GM18511 (cell line): ENCODE measurements at regions not wholly inside any gene's neighbourhood (a gene's known extent, or its start where the extent isn't known, plus 50 kb on each side); places are given as distances from the start of the nearest gene placed in this dataset.

Experiments used
- ATAC-seq: cut with Tn5 transposase; IDR thresholded peaks from one replicate; pipeline ENCODE4 v1.9.1; 2021; ENCODE audit warnings: mild to moderate bottlenecking, moderate library complexity; ENCODE audit not compliant: unreplicated experiment

DNA sequence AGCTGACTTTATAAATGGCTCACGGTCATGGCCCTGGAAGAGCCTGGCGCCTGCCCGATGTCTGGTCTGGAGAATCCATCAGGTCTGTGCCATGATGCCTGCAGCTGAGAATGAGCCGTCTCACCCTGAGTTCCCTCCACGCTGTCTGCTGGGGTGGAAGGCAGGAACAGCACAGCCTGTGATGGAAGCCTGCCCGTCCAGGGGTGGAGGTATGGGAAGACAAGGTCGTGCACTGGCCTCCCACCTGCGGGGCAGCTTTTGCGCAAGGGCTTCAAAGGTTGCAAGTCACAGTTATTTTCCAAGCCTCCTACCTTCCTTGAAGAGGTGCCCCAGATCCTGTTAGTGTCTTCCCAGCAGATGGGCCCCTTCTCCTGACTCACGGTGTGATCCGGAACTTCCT, 275.5 kb downstream of the FAM43A start:
- no peak for ATAC-seq

DNA sequence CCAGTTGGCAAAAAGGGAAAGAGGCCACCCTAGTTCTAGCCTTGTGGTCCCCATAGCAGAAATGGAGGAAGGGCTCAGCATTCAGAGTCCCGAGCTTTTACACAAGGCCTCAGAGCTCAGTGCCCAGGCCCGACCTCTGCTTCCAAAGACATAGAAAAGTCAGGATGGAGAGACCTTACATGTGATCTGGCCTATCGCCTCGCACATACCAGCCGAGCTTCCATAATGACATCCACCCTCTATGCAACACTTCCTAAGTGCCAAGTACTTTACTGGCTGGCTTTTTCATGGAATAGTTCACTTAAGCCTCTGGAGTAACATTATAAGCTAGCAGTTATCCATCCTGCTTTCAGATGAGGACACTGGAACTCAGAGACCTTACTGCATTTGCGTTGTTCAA, 275.9 kb downstream of the FAM43A start:
- ATAC-seq: no peak

- ATAC-seq: no peak
Measured at GRCh38 chr3:194962056-194962455, 276.4 kb downstream of the FAM43A start.

GRCh38 chr3:194964809-194965208, 279.1 kb downstream of the FAM43A start:
- ATAC-seq: no peak

GRCh38 chr3:194967151-194968117, 281.8 kb downstream of the FAM43A start:
- ATAC-seq: no peak

DNA sequence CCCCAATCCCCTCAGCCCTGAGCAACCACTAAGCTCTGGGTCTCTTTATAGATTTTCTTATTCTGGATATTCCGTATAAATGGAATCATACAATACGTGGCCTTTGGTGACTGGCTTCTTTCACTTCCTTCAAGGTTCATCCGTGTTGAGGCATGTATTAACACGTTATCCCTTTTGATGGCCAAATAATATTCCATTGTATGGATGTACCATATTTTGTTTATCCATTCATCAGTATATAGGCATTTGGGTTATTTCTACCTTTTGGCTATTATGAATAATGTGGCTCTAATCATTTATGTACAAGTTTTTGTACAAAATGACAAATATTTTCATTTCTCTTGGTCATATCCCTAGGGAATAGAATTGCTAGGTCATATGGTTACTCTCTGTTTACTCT, 284.4 kb downstream of the FAM43A start:
- ATAC-seq: no peak

DNA sequence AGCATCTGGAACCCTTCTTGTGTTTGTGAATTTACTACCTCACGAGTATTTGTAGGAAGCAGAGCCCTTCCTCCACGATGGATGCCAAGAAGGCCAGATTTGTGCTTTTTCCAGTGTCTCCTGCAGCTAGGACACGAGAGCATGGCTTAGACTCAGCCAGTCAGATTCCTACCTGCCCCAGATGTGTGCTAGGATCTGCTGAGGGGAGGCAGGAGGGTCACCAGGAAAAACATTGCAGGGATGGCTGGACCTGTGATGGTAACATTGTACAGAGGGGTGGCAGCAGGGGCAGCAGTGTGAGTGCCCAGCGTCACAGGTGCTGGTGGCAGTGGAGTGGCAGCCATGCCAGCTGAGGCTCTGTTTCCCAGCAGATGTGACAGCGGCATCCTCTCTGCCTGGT, 285.3 kb downstream of the FAM43A start:
- ATAC-seq: no peak

- ATAC-seq: no peak
Measured at GRCh38 chr3:194971965-194972364, 286.3 kb downstream of the FAM43A start.

DNA sequence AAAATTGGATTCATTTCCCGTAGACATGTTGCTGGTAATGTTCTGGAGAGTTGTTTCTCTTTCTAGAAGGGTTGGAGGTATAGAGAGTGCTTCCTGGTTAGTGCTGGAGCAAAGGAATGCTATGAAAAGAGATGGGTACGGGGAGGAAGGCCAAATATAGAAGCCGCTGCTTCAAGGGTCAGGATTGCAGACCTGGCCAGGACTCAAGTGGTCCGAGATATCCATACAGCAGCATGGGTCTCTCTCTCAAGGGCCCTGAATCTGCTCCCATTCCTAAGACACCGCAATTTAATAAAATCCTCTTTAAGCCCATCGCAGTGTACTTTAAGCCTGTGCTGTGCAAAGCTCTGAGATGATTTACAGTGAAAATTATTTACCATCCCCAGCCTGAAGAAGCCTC, 287.0 kb downstream of the FAM43A start:
- ATAC-seq: no peak

- ATAC-seq: no peak
Measured at GRCh38 chr3:194973366-194974000, 287.8 kb downstream of the FAM43A start.

DNA sequence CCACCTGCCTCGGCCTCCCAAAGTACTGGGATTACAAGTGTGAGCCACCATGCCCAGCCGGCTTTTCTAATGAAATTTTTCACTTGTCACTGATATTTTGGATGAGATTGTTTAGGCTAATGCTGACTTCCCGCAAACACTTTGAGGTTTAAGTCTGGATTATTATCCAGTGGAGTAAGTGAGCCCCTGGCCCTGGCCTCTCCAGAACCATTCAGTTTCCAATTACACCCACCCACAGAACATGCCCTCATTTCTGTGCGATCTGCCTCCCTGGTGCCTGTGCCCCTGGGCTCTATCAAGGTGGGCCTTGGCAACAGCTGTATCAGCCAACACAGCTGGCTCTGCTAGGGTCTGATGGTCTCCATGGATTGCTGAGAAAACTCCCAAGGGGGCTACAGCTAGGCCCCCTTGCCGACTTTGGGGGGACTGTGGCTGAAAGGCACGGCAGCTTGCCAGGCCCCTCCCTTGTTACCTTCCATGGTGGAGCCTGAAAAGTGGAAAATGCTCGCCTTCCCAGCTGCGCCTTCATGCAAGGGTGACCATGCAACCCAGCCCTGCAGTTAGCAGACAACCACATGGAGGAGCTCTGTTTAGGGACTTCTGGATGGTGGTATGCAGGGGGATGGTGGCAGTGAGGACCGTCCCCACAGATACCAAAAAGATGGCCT, 288.9 kb downstream of the FAM43A start:
- no peak for ATAC-seq

DNA sequence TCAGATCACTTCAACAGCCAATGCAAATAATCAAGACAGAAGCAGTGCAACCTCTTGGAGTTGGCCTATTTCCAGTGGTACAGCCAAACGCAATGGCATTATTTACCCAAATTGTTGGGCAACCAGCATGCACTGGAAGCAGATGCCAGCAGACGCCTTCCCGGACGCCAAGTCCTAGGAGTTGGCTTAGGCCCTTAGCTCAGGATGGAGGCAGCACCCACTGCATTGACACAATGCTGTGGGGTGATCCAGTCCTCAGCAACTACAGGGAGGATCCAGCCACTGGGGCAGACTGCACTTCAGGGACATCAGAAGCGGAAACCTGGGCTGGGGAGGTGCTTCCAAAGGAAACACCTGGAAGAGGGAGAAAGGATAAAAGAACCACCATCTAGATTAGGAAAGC, 290.4 kb downstream of the FAM43A start:
- no peak for ATAC-seq

DNA sequence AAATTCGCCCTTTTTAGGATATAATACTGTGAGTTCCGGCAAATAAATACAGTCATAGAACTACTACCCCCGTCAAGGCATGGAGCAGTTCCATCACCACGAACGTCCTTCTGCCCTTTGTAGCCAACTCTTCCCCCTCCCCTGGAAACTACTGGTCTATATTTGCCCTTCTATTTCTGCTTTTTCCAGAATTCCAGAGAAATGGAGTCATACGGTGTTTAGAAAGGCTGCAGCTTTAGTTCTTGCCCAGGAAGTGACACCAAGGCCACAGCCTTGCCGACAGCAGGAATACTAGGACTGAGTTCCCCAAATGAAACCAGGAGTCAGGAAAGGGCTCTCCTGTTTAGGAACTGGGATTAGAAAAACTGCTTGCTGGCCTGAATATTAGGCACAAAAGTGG, 291.2 kb downstream of the FAM43A start:
- ATAC-seq: no peak

DNA sequence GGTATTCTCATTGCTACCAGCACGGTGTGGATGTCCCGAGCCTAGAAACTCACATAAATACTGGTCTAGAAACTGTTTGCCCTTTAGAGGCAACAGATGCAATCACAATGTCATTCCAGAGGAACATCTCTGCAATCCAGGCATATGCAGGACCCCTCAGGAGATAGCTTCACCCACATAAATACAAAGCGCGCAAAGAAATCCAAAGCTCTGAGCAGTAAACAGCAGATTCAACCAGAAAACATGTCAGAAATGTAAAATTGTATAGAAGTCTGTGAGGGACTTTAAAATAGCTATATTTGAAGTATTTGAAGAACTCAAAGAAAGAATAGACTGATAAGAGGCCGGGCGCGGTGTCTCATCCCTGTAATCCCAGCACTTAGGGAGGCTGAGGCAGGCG, 291.7 kb downstream of the FAM43A start:
- no peak for ATAC-seq

DNA sequence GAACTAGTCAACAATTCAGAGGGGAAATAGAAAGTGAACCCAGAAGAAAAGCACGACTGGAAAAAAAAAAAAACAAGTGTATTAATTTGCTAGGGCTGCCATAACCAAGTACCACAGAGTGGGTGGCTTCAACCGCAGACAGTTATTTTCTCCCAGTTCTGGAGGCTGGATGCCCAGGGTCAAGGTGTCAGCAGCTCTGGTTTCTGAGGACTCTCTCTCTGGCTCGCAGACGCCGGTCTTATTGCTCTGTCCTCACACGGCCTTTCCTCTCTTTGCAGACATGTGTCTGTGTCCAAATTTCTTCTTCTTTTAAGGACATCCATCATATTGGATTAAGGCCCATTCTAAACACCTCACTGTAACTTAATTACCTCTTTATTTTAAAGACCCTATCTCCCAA, 291.8 kb downstream of the XXYLT1 start:
- no peak for ATAC-seq

GRCh38 chr3:194982472-194982871, 288.5 kb downstream of the XXYLT1 start:
- ATAC-seq: no peak

- ATAC-seq: no peak
Measured at GRCh38 chr3:194983121-194983520, 287.8 kb downstream of the XXYLT1 start.

- ATAC-seq: no peak
Measured at GRCh38 chr3:194983620-194984019, 287.3 kb downstream of the XXYLT1 start.

GRCh38 chr3:194984066-194984465, 286.9 kb downstream of the XXYLT1 start:
- no peak for ATAC-seq

GRCh38 chr3:194984622-194985021, 286.3 kb downstream of the XXYLT1 start:
- no peak for ATAC-seq

DNA sequence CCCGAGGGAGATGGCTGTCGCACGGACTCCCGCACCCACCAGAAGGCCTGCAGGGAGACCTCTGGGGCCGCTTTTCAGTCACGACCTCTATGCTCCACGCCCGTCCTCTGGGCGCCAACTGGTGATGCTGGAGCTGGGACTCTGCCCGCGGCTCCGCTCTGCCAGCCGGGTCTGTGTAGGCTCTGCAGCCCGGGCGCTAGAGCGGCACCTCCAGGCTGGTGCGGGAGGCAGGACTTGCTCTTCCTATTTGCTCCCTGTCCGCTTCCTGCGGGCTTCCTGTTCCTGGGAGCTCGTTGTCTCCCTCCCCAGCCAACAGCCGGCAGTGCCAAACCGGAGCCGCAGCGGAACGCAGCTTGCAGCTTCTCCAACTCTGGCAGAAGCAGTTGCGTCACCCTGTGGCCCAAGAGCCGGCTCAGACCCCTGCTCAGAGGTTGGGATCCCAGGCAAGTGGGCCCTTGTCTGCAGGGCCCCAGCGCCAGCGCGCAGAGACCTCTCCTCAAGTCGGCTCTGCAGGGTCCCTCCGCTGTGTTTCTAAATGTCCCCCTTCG, 285.9 kb downstream of the XXYLT1 start:
- no peak for ATAC-seq
